Right renal pelvis (tissue), 4 donors: ENCODE measurements at regions not wholly inside any gene's neighbourhood (a gene's known extent, or its start where the extent isn't known, plus 50 kb on each side); places are given as distances from the start of the nearest gene placed in this dataset.

Experiments used
- DNase-seq, 4 donors: peaks; one replicate each; pipeline ENCODE4 v3.0.0-alpha.2; 2013; ENCODE audit warnings: low read depth in 4 of 4, low spot score in 3 of 4, missing footprints in 1 of 4

DNA sequence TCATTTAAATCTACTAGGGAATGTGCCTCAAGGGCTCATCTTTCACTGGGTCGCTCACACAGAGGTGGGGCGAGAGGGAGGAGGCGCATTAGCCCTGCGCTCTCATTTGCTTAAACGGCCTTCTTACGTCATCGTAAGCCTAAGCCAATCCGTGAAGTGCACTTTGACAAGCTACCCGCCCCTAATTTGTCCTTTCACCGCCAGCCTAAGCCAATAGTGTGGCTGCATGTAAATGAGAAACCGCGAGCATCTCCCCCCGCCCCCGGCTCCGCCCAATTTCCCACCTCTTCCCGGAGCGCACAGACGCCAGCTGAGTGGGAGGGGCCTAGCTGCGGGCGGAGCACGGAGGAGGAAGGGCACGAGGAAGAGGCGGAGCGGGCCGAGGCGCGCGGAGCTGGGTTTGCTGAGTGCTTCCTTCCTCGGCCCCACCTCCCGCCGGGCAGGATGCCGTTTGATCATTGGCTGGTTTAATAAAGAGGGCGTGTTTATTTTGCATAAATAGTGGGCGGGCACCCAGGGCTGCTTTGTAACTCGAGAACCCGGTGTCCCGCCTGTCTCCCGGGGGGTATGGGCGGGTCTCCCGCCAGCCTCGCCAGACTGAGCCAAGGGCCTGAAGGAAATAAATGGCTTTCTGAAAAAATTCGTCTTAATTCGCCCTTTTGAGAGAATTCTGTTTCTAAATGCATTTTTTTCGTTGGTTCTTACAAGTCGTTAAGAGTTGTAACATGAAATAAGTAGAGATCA lies 289.6 kb upstream of the NFE2L3 start:
- DNase-seq, result peak; percentile 97 to 99 (median 98)

GRCh38 chr7:25863005-25863728 lies 288.8 kb upstream of the NFE2L3 start:
- DNase-seq, result no peak

DNA sequence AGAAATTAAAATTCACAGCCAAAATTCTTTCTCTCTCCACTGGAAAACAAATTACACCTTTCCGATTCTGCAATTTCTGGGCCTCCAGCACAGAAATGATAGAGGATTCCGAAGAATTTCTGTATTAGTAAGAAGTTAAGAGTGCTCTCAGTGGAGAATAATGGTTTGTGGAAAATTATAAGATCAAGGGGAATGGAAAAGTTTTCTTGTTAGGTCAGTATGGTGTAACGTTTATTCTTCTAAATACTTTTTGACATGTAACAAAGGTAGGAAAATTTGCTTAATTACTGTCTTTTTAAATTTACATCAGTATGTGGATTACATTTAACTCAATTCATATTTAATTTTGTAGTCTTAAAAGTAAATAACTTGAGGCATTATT lies 288.3 kb upstream of the NFE2L3 start:
- no peak for DNase-seq

GRCh38 chr7:25864511-25864910 lies 287.5 kb upstream of the NFE2L3 start:
- no peak for DNase-seq

DNA sequence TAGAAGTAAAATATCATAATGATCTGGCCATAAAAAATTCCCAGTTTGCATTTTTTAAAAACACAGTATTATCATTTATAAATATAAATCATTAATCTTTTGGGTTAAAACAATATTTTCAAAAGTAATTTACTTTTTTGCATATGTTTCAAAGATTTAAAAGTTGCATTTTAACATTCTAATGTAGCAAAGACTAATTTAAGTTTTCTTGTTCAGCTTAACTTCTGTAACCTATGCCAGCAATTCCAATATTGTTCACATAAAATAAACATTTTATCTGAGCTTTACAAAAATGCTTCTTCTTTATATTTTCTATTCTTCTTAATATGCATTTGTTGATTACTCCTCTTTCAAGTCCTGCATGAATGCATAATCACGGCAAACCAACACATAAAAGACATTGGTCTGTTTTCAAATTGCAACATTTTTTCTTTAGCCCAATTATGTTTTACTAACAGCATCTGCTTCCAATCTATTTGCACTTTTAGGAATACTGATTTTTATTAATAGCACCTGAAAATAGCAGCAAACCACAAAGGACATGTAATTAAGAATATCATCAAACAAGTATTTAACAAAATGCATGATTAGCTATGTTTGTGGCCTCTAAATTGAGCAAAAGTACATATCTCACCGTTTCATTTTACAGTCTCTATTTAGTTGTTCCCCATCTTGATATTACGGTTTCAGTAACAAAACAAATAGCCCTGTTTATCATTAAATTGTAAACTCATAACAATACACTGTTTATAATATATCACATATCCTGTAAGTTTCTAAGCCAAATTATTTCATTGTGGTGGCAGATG lies 286.9 kb upstream of the NFE2L3 start:
- no peak for DNase-seq

DNA sequence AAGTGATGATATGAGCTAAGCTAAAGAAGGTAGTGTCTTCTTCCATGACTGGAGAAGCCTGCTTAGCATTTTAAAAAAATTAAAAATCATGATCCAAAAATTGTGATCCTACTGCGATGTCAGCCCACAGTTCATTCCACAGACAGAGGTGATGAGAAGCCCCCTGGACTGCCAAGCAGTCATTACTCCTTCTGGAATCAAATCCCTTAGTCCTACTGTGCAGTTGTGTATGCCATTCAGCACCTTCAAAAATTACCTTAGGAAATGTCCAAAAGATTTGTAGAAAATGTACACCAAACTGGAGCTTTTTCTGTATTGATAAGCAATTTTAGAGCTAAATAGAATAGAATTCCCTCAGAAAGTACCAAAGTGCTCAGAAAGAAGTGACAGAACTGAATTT lies 283.5 kb upstream of the NFE2L3 start:
- no peak for DNase-seq

DNA sequence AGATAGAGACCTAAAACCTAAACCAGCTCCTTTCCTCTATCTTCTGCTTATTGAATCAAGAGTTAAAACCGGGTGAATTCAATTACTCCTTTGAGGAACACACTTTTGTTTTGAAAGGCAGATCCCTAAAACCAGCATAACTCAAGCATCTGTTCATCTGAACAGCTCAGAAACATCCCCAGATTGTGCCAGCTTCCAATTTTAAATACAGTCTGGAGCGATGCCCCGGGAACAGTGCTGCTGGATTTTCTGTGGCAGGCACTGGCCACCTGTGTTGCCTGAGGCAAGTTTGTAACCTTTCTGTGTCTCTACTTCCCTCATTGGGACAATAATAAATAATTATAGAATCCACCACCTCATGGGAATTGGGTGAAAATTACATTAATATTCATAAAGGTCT lies 281.4 kb upstream of the NFE2L3 start:
- no peak for DNase-seq

GRCh38 chr7:25876092-25876491 lies 275.9 kb upstream of the NFE2L3 start:
- no peak for DNase-seq

GRCh38 chr7:25877802-25878789 lies 273.9 kb upstream of the NFE2L3 start:
- DNase-seq, result no peak

- DNase-seq, result no peak
These were observed 272.2 kb upstream of the NFE2L3 start for GRCh38 chr7:25879799-25880198.

DNA sequence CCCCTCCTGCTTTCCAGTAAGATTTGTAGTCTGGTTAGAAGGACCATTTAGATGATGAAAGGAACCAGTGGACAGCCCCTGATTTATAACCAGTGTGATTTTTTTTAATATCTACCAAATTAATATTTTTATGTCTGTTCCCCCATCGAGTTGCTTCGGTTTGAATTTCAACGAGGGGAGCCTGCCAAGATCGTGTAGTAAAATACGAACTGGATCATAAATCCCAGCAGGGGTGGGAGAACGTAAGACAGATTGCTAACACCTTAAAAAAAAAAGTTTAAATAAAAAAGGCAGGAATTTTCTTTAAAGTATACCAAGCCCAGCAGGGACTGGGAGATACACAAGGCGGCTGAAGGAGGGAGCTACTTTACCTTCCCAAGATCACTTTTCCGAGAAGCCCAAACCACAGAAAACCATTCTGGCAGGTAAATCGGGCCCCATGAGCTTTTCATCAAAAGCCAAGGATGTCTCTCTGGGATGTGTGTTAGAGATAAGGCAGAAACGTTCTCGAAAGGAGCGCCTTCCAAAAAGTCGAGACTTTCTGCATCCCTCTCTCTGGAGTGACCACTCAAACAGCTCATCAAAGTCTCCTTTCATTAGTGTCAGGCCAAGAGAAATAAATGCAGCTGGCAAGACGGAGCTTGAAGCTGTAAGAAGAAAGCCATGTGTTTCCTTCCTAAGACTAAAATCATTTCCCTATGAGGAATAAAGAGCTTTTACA lies 270.5 kb upstream of the NFE2L3 start:
- DNase-seq, result no peak

DNA sequence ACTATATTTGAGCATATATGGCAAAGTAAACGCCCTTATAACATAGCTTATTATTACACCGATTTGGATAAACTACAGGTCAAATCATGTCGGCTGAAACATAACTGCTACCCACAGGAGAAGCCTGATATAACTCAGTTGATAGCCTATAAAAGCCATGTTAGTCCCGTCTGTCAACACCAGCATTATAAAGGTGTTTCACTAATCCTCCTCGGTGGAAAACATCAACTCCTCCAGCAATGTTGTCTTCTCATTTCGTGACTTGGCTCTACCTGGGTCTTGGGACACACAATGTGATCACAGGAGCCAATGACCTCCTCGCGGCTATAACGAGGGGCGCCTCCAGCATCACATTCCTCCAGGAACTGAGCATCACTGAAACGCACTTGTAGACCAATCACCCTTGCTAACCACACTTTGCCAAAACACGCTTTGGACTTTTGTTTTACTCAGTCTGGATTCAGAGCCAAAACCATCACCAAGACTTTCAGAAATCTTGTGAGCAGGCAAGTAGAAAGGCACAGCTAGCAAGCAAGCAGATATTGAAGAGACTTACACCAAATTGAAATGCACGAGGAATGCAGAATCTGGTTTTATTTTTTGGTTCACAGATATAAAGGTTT lies 269.7 kb upstream of the NFE2L3 start:
- DNase-seq, result no peak

DNA sequence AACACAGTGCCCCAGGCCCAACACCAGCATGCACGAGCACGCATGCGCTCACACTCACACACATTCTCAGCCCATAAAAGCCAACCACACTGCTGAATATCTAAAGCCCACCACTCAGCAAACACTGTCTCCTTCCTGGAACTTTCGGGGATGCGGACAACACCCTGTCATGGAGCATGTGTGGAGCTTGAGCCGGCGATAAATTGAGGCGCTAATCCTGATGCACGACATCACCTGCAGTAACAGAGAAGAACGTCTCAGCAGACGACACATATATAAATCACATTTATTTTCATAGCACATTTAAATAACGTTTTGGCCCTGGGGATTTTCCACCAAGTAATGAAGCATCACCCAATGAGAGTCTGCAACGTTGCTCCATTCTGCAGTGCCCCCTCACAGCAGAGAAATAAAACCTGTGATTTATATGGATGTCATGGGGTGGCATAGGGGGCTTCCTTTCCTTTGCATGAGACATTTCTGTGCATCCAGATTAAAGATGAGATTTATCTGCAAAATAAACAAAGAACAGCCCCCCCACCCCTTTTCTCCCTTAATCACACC lies 267.7 kb upstream of the NFE2L3 start:
- DNase-seq, result no peak

DNA sequence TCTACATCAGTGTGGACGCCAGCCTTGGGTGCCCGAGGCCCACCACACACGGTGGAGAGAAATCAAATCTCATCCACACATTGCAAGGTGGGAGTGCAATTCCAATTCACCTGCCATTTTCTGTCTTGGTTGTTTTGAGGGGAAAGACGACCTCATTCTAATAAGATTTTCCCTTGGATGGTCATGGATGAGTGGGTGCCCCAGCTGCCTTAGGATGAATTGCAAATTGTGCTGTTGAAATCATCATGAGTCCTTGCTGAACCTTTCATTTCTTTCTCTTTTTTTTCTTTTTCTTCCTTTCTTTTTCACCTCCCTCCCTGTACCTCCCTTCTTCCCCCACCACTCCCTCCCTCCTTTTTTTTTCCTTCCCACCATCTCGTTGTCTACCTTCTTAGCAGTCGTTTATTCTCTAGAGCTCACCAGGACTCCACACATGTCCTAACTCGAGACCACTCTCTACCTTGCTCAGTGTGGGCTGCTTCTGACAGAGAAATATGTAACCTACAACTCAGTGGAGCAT lies 266.9 kb upstream of the NFE2L3 start:
- no peak for DNase-seq

GRCh38 chr7:25886387-25887240 lies 265.4 kb upstream of the NFE2L3 start:
- no peak for DNase-seq

GRCh38 chr7:25887266-25887665 lies 264.7 kb upstream of the NFE2L3 start:
- DNase-seq, result no peak

DNA sequence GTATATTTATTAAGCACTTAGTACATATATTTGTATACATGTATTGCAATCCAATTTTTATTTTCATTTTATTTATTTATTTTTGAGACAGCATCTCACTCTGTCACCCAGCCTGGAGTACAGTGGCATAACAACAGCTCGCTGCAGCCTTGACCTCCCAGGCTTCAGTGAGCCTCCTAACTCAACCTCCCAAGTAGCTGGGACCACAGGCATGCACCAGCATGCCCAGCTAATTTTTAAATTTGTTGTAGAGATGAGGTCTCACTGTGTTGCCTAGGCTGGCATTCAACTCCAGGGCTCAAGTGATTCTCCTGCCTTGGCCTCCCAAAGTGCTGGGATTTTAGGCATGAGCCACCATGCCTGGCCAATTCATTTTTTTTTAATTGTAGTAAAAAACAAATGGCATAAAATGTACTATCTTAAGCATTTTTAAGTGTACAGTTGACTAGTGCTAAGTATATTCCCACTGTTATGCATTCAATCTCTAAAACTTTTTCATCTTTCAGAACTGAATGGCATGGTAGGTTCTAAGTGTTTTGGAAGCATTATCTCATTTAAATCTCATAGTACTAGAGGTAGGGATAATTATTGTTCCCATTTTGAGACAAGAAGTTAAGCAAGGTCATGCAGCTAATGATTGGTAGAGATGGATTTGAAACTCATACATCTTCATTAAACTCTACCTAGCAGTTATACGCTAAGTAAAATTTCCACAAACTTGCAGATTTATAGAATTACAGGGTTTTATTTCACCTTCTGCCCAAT lies 264.0 kb upstream of the NFE2L3 start:
- no peak for DNase-seq
